GM19455 (cell line): ENCODE measurements at regions not wholly inside any gene's neighbourhood (a gene's known extent, or its start where the extent isn't known, plus 50 kb on each side); places are given as distances from the start of the nearest gene placed in this dataset.
"Not testable (repeated sequence)": the region's sequence is repeated elsewhere in the genome, so short reads cannot be mapped to it uniquely, and the experiment has no call there.

ENCODE experiments used
- ATAC-seq: cut with Tn5 transposase; IDR thresholded peaks from one replicate; pipeline ENCODE4 v1.9.1; 2021; ENCODE audit not compliant: unreplicated experiment

- no peak for ATAC-seq
Observed at GRCh38 chr4:107392380-107392779, 327.7 kb downstream of the PAPSS1 start.

- no peak for ATAC-seq
Observed at GRCh38 chr4:107391630-107392028, 328.4 kb downstream of the PAPSS1 start.

GRCh38 chr4:107391009-107391629, 328.9 kb downstream of the PAPSS1 start:
- no peak for ATAC-seq

GRCh38 chr4:107389965-107390364, 330.1 kb downstream of the PAPSS1 start:
- no peak for ATAC-seq

GRCh38 chr4:107388736-107389274, 331.2 kb downstream of the PAPSS1 start:
- peak; percentile 59 for ATAC-seq

- no peak for ATAC-seq
Observed at GRCh38 chr4:107380836-107381438, 339.1 kb downstream of the PAPSS1 start.

- no peak for ATAC-seq
Observed at GRCh38 chr4:107380190-107380589, 339.8 kb downstream of the PAPSS1 start.

GRCh38 chr4:107379054-107379869, 340.8 kb downstream of the PAPSS1 start:
- ATAC-seq: no peak

- no peak for ATAC-seq
Observed at GRCh38 chr4:107376293-107376692, 340.2 kb upstream of the DKK2 start.

GRCh38 chr4:107366900-107367299, 330.8 kb upstream of the DKK2 start:
- ATAC-seq: no peak

- ATAC-seq: no peak
Observed at GRCh38 chr4:107366016-107366735, 330.1 kb upstream of the DKK2 start.

- ATAC-seq: no peak
Observed at GRCh38 chr4:107363125-107363524, 327.0 kb upstream of the DKK2 start.

- ATAC-seq: no peak
Observed at GRCh38 chr4:107359208-107359607, 323.1 kb upstream of the DKK2 start.

GRCh38 chr4:107354304-107354703, 318.2 kb upstream of the DKK2 start:
- not testable (repeated sequence) for ATAC-seq

- ATAC-seq: no peak
Observed at GRCh38 chr4:107351196-107351595, 315.1 kb upstream of the DKK2 start.

- ATAC-seq: no peak
Observed at GRCh38 chr4:107349732-107350131, 313.6 kb upstream of the DKK2 start.

GRCh38 chr4:107349266-107349665, 313.2 kb upstream of the DKK2 start:
- no peak for ATAC-seq

- ATAC-seq: no peak
Observed at GRCh38 chr4:107348188-107349050, 312.3 kb upstream of the DKK2 start.

- no peak for ATAC-seq
Observed at GRCh38 chr4:107333518-107333917, 297.4 kb upstream of the DKK2 start.

GRCh38 chr4:107332656-107333055, 296.5 kb upstream of the DKK2 start:
- not testable (repeated sequence) for ATAC-seq
